NT2/D1 (cell line): ENCODE measurements at regions not wholly inside any gene's neighbourhood (a gene's known extent, or its start where the extent isn't known, plus 50 kb on each side); places are given as distances from the start of the nearest gene placed in this dataset.
"Not testable (repeated sequence)": the region's sequence is repeated elsewhere in the genome, so short reads cannot be mapped to it uniquely, and the experiment has no call there.

Source experiments
- SUZ12 ChIP-seq: IDR thresholded peaks from 2 replicates; pipeline ENCODE4 v1.6.1; 2011; ENCODE audit not compliant: insufficient read length, insufficient read depth; ENCODE audit errors: extremely low read depth
- YY1 ChIP-seq: IDR thresholded peaks from 2 replicates; pipeline ENCODE4 v1.6.1; 2011; ENCODE audit not compliant: insufficient read length, insufficient read depth
- ZNF274 ChIP-seq: IDR thresholded peaks from 2 replicates; pipeline ENCODE4 v1.6.1; 2011; ENCODE audit warnings: mild to moderate bottlenecking, low read depth, low read length

DNA sequence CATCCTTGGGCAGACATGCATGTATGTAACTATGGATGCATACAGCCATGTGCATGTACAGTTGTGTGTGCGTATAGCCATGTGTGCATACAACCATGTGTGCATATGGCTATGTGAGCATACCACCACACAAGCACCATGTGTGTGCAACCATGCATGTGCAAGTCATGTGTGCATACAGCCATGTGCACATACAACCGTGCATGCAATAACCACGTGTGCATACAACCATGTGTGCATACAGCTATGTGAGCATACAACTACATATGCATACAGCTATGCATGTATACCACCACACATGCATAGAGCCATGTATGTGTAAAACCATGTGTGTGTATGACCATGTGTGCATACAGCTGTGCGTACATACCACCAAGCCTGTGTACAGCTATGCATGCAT, 185.7 kb downstream of the BANP start:
- TF ChIP-seq YY1, ZNF274, SUZ12: not testable (repeated sequence)
